ENCODE measurements at regions not wholly inside any gene's neighbourhood (a gene's known extent, or its start where the extent isn't known, plus 50 kb on each side); places are given as distances from the start of the nearest gene placed in this dataset.

DNA sequence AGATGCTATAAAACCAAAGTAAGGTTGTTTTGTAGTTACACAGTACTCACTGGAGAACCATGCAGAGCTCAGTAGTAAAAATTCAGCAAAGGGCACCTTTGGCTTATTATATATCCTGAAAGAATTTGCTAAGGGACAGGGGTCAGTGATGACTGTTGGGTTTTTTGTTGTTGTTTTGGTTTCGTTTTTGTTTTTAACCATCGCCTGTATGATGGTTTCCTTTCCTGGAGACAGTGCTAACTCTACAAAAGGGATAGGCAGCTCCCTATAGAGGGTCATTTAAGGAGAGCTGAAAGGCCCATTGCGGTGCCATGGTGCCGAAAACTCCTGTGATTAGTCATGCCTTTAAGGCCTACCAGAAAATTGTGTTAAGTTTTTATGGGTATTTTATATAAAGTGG is 118.2 kb upstream of the GOLIM4 start:
- Mint-ChIP-seq H3K36me3 (ENCODE audit: low read depth) (no peaks in the 10 kb centered on the region), H3K27me3 (ENCODE audit: insufficient read depth) (no peaks in the 10 kb centered on the region), H3K4me1 (no peaks in the 10 kb centered on the region), H3K4me3 (no peak overlapping the region), H3K9me3 (peaks cover 8% of the 10 kb centered on the region), H3K27ac (no peak overlapping the region)
- no peak for TF ChIP-seq CTCF (conservative IDR thresholded peaks at IDR 0.05)
- Histone ChIP-seq H3K27me3 (ENCODE audit: control insufficient read depth, insufficient read depth, low read length, poor library complexity, severe bottlenecking) (no peaks in the 10 kb centered on the region), H3K9ac (ENCODE audit: extremely low read depth, low read length, poor library complexity, severe bottlenecking) (no peak overlapping the region), H3K9me3 (ENCODE audit: control insufficient read depth, low read length) (no peaks in the 10 kb centered on the region), H3K36me3 (ENCODE audit: control insufficient read depth, insufficient read depth, low read length) (no peaks in the 10 kb centered on the region), H3K4me1 (ENCODE audit: control insufficient read depth, insufficient read depth, low read length) (peaks cover 3% of the 10 kb centered on the region), H3K4me3 (ENCODE audit: low read length) (no peak overlapping the region), H3K27ac (ENCODE audit: low read depth, low read length) (no peak overlapping the region)
- no peak for DNase-seq
- WGBS, 2 experiments (ENCODE audit: insufficient coverage in 1 of 2, insufficient read length in 1 of 2): 90 to 95% methylated on average over 2 to 4 of the region's 4 CpGs

DNA sequence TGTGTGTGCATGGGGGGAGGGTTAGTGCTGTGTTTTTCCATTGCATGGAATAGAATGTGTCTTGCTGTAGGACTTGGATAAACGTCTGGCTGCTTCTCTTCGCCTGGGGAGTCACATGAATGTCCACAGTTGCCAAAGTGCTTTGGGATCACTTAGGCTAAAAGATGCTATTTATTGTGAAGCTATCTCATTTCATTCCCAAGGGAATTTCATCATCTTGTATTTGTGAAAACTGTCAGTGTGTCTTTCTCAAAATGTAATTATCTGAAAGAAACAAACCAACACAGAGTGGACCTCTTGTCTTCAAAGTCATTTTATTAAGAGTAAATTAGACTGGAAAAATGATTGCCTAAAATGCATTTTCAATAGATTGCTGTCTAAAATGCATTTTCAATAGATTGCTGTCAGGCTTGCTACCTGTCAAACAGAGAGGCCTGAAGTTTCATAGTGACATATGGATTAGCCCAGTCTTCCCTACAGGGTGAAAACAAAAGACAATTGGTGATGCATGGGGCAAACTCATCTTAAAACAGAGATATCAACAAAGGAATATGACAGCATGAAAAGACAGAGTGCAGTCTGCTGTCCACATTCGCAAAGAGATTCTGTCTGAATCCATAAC is 117.1 kb upstream of the GOLIM4 start:
- peaks cover 3% of the 10 kb centered on the region for H3K4me1 ChIP-seq (ENCODE audit: control insufficient read depth, insufficient read depth, low read length)
- no peaks in the 10 kb centered on the region for H3K36me3 ChIP-seq (ENCODE audit: control insufficient read depth, insufficient read depth, low read length)
- Mint-ChIP-seq H3K27me3 (ENCODE audit: insufficient read depth) (no peaks in the 10 kb centered on the region), H3K4me1 (no peaks in the 10 kb centered on the region), H3K4me3 (no peak overlapping the region), H3K36me3 (ENCODE audit: low read depth) (no peaks in the 10 kb centered on the region), H3K9me3 (peaks cover 11% of the 10 kb centered on the region), H3K27ac (no peak overlapping the region)
- H3K27me3 ChIP-seq (ENCODE audit: control insufficient read depth, insufficient read depth, low read length, poor library complexity, severe bottlenecking): no peaks in the 10 kb centered on the region
- no peak overlapping the region for H3K9ac ChIP-seq (ENCODE audit: extremely low read depth, low read length, poor library complexity, severe bottlenecking)
- no peak for DNase-seq
- no peaks in the 10 kb centered on the region for H3K9me3 ChIP-seq (ENCODE audit: control insufficient read depth, low read length)
- no peak overlapping the region for H3K4me3 ChIP-seq (ENCODE audit: low read length)
- TF ChIP-seq CTCF (conservative IDR thresholded peaks at IDR 0.05): no peak
- H3K27ac ChIP-seq (ENCODE audit: low read depth, low read length): peak overlapping the region; percentile 75
- WGBS, 2 experiments (ENCODE audit: insufficient coverage in 1 of 2, insufficient read length in 1 of 2): 60 to 77% methylated on average over 1 to 3 of the region's 3 CpGs

DNA sequence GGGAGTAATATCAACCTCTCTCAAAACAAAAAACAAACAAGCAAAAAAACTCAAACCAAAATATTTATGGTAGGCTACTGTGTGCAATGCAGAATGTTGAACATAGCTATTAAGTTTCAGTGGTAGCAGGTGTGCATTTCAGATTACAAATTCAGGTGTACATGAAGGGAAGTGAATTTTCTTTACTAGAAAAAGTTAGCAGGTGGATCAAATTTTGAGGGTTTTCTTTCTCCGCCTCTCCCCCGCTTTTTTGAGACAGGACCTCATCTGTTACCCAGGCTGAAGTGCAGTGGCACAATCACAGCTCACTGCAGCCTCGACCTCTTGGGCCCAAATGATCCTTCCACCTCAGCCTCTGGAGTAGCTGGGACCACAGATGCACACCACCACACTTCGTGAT is 109.7 kb upstream of the GOLIM4 start:
- no peak for TF ChIP-seq CTCF (conservative IDR thresholded peaks at IDR 0.05)
- Histone ChIP-seq H3K4me3 (ENCODE audit: low read length) (no peak overlapping the region), H3K27me3 (ENCODE audit: control insufficient read depth, insufficient read depth, low read length, poor library complexity, severe bottlenecking) (no peaks in the 10 kb centered on the region), H3K4me1 (ENCODE audit: control insufficient read depth, insufficient read depth, low read length) (no peaks in the 10 kb centered on the region), H3K9ac (ENCODE audit: extremely low read depth, low read length, poor library complexity, severe bottlenecking) (no peak overlapping the region), H3K9me3 (ENCODE audit: control insufficient read depth, low read length) (no peaks in the 10 kb centered on the region), H3K36me3 (ENCODE audit: control insufficient read depth, insufficient read depth, low read length) (no peaks in the 10 kb centered on the region), H3K27ac (ENCODE audit: low read depth, low read length) (no peak overlapping the region)
- H3K4me1 Mint-ChIP-seq: no peaks in the 10 kb centered on the region
- WGBS, 2 experiments (ENCODE audit: insufficient coverage in 1 of 2, insufficient read length in 1 of 2): 78 to 94% methylated on average over 4 of the region's 4 CpGs
- H3K27me3 Mint-ChIP-seq (ENCODE audit: insufficient read depth): no peaks in the 10 kb centered on the region
- H3K4me3 Mint-ChIP-seq: no peak overlapping the region
- peaks cover 11% of the 10 kb centered on the region for H3K9me3 Mint-ChIP-seq
- DNase-seq: no peak
- no peaks in the 10 kb centered on the region for H3K36me3 Mint-ChIP-seq (ENCODE audit: low read depth)
- no peak overlapping the region for H3K27ac Mint-ChIP-seq

All from endodermal cell (in vitro differentiated cells).